Jurkat, Clone E6-1 (cell line): ENCODE measurements at regions not wholly inside any gene's neighbourhood (a gene's known extent, or its start where the extent isn't known, plus 50 kb on each side); places are given as distances from the start of the nearest gene placed in this dataset.

Experiments
- DNase-seq: peaks from one replicate; pipeline ENCODE4 v3.0.0-alpha.2; 2011; ENCODE audit warnings: low read depth, low spot score
- H3K4me3 ChIP-seq: 2 replicates; pipeline ENCODE4 v1.5.1; 2011; ENCODE audit warnings: mild to moderate bottlenecking, low read length, control low read depth, moderate library complexity

DNA sequence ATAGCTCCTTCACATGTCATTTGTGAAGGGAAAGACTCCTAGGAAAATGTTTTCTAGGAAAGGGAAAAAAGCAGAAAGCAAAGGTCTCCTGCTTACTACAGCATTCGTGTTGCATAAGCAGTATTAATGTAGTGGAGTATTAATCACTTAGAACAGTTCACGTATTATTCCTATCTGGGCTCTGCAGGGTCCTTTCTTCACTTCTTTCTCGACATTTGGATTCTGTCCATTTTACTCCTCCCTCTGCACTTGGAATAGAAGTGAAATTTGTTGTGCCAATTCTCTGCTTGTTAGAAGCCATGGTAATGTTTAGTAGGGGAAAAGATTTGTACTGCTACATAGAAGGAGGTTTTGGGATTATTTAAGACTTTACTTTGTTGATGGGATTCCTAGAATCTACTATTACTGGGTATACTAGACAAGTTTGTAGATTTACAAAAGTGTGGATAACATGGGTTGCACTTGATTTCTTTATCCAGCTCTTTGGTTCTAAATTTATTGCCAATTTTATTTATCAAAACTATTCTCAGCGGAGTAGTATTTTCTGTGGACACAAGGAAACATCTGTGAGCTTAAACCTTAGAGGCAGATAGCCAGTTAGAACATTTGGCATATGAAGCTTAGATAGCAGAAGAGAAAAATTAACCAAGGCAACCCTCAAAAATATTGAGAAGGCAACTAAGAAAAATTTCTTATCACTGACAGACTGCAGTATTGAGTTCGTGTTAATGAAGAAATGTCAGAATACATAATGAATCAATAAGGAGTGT is 108.4 kb upstream of the ESR1 start:
- DNase-seq: no peak
- no peak overlapping the region for H3K4me3 ChIP-seq

DNA sequence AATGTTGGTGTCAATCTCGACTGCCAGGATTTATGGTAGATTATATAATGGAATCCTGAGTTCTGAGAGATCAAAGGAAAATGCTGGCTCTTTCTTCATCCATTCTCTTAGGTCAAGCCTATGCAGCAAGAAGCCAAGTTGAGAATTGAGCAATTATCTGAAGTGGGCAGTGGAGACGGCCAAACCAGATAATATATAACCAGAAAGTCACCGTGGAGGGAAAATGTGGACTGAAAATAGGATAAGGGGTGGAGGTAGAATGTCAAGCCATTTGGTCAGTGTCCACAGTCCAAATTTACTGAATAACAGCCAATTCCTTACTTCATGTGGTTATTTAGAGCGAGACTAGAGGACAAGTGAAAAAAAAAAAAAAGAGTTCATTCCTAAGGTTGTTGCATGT is 107.8 kb upstream of the ESR1 start:
- H3K4me3 ChIP-seq: no peak overlapping the region
- DNase-seq: no peak

DNA sequence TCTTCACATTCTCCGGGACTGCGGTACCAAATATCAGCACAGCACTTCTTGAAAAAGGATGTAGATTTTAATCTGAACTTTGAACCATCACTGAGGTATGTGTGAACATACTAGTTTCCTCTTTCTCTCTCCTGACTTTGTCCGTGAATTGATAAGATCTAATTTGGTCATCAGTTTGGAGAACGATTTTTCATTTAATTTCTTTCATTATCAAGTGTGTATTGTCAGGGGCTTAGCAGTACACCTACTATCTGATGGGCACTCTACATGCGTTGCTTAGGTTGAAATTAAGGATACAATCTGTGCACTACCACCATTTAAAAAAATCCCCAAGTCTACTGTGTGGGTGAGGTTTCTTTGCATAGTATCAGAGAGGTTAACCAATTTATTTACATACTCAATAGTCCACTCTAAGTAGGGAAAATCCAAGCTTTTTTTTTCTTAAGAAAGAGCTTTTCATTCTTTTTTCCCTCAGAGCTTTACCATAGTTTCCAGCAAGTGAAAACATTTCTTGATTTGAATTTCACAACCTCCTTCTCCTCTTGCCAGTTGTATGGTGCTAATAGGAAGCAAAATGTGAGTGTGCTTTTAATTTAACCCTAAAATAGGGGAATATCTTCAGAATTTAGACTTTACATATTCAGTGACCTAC is 105.4 kb upstream of the ESR1 start:
- DNase-seq: no peak

DNA sequence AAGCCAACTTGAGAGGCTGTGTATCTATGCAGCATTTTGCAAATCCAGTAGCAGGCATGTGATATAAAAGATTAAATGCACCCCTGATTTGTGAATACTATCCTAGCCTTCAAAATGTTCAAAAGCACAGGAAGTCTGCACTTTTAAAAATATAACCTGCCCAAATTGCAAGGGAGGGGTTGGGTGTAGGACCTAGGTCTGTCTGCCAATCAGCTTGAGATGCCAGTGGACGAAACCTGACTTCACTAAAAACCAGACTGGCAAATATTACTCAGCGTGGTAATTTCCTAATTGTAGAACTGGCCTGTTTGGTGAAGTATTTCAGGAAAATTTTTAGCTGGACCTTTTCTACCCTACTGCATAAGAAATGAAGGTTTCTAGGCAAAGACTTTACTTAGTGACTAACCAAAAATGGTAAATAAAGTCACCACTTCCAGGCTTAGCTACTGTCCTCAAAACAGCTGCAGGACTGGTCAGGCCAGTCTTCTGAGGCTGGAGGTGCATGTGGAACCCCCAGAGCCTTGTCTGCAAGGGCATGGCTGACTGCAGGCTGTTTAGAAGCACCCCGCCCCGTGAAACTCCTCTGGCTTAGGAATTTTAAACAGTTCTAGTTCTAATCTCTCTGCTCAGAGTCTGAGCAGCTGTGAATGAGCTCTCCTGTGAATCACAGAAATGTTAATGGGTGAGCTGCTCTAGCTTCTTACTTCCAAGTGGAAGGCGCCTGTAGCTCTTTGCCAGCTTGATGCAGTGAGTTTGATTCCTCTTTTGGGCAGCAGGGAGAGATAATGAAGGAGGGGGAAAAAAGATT is 104.4 kb upstream of the ESR1 start:
- no peak overlapping the region for H3K4me3 ChIP-seq
- DNase-seq: no peak

More for the DNA sequence above, 105.4 kb upstream of the ESR1 start:
- H3K4me3 ChIP-seq: no peak overlapping the region

DNA sequence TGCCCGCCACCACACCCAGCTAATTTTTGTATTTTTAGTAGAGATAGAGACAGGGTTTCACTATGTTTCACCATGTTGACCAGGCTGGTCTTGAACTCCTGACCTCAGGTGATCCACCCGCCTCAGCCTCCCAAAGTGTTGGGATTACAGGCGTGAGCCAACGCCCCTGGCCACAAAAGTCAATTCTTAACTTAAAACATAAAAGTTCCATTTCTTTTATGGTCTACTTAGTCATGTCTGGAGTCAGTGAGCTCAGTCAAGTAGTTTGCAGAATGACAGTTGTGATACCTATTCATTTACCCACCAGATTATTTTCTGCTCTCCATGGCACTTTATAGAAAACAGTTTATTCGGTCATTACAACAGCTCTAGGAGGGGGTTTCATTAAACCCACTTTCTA is 103.1 kb upstream of the ESR1 start:
- H3K4me3 ChIP-seq: no peak overlapping the region
- no peak for DNase-seq

DNA sequence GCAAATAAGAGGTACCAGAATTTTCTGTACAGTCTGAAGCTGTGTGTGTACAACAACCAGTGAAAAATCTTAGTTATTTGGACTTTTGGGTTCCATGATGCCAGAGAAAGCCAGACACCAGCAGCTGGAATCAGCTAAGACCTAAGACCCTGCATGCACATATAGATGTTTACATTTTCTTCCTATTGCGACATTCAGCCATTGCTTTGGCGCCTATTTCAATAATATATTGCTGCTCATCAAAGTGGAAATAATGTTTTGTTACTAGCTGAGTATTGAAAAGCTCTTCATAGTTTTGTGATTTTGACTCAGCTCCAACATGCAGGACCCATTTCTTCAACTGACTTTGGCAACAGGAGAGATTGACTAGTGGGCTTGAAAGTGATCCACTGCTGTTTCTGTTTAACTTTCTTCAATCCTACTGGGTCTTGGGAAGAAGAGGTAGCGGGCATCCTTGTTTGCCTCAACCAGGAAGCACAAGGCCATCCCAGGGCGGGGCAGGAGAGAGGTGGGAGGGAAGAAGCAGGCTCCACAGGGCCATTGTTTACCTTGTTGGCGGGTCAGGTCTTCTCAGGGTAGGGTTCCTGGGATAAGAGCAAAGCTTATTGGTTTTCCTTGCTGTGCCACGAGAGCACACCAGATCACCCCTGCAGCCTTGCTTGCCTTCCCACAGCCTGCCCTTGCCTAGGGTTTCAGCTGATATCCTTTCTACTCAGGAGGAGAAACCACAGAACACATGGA is 101.3 kb upstream of the ESR1 start:
- DNase-seq: no peak
- H3K4me3 ChIP-seq: no peak overlapping the region

DNA sequence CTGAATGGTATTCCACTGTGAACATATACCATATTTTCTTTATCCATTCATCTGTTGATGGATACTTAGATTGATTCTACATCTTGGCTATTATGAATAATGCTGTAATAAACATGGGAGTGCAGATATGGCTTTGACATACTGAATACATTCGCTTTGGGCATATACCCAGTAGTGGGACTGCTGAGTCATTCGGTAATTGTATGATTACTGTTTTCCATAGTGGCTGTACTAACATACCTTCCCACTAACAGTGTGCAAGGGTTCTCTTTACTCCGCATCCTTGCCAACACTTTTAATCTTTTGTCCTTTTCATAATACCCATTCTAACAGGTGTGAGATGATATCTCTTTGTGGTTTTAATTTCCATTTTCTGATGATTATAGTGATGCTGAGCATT is 98.2 kb upstream of the ESR1 start:
- no peak for DNase-seq
- H3K4me3 ChIP-seq: no peak overlapping the region

DNA sequence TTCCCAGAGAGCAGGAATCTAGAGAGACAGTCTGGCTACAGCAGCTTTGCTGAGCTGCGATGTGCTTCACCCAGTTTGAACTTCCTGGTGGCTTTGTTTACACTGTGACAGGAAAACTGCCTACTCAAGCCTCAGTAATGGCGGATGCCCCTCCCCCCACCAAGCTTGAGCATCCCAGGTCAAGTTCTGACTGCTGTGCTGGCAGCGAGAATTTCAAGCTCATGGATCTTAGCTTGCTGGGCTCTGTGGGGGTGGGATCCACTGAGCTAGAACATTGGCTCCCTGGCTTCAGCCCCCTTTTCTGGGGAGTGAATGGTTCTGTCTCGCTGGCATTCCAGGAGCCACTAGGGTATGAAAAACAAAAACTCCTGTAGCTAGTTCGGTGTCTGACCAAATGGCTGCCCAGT is 91.0 kb upstream of the ESR1 start:
- no peak for DNase-seq
- no peak overlapping the region for H3K4me3 ChIP-seq

DNA sequence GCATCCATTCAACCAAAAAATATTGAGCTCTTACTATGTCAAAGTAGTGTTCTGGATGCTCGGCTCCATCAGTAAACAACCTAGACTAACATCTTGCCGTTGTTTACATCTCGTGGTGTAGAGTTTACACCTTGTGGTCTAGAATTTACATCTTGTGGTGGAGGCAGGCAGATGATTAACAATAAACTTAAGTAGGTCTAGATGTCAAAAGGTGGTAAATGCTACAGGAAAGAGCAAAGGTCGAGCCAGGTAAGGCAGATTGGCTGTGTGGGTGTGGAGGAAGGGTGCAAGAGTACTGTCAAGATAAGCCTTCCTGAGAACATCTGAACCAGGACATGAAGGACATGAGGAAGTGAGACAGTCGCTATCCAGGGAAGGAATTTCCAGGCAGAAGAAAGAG is 88.4 kb upstream of the ESR1 start:
- H3K4me3 ChIP-seq: no peak overlapping the region
- no peak for DNase-seq

DNA sequence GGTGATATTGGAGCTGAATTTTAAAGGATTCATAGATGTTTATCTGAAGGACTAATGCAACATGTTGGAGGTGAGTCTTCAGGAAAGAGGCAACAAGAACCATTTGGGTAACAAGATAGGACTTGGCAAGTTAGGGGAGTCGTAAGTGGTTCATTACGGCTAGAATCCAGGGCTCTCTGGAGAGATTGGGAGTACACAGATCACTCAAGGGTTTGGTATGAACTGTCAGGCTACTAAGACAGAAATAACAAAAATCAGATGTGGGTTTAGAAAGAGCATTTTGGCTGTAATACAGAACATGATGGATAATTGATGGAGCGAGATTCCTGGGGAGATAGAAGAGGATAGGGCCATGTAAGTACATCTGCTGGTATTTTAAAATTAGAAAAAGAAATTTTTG is 86.3 kb upstream of the ESR1 start:
- no peak overlapping the region for H3K4me3 ChIP-seq
- DNase-seq: no peak

DNA sequence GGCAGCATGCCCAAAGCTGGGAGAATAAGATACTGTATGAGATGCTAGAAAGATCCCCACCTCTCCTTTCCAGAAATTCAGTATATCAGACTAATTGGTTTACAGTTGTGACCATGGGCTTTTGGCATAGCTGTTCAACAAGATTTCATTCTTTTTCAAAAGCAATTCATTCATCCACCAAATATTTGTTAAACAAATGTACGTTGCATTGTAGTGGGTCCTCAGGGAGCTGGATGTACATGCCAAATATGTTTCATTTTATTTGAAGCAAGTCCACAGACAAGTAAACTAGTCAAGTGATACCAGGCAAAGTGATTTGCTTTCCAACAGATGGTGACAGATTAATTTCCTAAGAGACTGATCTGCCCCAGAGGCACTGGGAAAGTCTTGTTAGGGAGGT is 85.8 kb upstream of the ESR1 start:
- no peak for DNase-seq
- H3K4me3 ChIP-seq: no peak overlapping the region

DNA sequence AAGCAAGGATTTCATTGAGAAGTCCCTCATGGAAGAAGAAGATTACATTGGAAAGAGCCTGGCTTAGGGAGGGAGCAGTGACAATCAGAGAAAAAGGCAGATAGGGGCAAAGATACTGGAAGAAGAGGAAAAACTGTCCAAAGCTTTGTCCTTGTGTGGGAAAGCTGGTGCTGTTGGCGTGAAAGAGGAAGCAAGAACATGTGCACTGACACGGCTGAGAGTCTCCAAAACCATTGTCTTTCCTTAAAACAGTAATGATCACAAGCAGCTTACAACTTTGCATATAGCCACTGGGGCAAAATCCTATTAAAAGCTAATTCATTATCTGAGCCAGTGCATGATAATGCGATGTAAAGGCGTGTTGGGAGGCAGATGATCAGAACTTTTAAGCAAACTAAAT is 85.1 kb upstream of the ESR1 start:
- H3K4me3 ChIP-seq: no peak overlapping the region
- DNase-seq: no peak

DNA sequence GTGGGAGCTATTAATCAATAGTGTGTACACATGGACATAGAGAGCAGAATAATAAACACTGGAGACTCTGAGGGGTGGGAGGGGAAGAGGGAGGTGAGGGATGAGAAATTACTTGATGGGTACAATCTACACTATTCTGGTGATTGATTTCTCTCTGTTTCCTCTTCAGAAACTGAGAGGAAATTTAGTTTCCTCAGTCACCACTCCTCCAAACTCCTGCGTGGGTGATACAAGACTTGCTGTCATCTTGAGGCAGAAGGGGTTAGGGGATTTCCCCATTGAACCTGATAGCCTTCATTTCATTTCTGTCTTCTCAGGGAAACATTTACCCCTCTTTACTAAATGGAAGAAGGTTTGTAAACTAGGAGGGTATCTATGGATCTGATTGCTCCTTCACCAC is 84.3 kb upstream of the ESR1 start:
- DNase-seq: no peak
- H3K4me3 ChIP-seq: no peak overlapping the region

DNA sequence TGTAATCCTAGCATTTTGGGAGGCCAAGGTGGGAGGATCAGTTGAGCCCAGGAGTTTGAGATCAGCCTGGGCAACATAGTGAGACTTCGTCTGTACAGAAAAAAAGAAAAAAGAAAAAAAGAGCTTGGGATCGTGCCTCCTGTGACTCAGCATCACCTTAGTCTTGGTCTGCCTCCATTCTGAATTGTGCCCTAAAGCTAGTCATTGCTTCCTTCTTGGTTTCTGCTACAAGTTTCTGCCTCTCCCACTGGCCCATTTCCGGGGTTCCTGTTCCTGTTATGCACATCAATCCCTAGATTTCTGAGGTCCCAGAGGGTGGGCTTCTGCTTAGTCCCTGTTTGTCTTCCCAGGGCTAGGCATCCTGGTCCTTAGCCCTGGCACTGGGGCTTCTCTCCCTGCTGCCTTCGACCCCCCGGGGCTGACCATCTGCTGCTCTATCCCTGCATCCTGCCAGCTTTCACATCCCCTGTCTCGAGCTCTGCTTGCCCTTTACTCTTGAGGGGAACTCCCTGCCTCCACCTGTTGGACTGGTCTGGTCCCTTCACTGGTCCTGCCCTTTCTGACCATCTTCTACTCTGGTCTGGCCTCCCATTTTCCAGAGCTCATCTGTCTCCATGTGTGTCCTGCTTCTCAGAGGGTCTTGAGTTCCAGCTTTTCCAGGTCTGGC is 77.5 kb upstream of the ESR1 start:
- no peak overlapping the region for H3K4me3 ChIP-seq
- DNase-seq: no peak

DNA sequence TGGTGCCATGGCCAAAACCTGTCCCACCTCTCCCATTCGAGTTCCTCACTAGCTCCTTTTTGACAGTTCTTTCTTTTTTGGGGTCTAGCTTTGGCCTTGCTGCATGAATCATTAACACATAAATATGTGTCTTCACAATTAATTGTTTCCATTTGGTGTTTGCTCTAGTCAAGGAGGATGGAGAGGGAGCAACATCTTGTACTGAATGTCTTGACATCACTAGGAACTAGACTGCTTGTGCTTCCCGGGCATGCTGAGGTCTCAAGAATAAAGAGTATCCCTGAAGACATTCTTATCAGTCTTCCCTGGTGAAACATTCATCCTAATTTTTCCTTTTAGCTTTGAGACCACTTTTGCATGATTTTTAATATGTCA is 77.0 kb upstream of the ESR1 start:
- no peak overlapping the region for H3K4me3 ChIP-seq
- DNase-seq: no peak

DNA sequence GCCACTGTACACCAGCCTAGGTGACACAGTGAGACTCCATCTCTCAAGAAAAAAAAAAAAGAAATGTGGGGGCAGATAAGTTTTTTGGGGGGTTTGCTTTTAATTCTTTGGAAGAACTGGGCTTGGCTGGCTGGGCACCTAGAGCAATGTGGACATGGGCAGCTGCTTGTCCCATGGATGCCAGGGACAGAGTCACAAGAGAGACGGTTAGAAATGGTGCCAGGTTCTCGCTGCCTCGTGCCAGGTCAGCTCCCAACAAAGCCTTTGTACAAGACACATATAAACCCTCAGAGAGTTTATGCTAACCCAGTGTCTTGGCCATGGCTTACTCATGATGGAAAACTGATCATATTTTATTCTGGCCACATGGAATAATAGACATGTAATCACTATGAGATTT is 76.2 kb upstream of the ESR1 start:
- H3K4me3 ChIP-seq: no peak overlapping the region
- no peak for DNase-seq

DNA sequence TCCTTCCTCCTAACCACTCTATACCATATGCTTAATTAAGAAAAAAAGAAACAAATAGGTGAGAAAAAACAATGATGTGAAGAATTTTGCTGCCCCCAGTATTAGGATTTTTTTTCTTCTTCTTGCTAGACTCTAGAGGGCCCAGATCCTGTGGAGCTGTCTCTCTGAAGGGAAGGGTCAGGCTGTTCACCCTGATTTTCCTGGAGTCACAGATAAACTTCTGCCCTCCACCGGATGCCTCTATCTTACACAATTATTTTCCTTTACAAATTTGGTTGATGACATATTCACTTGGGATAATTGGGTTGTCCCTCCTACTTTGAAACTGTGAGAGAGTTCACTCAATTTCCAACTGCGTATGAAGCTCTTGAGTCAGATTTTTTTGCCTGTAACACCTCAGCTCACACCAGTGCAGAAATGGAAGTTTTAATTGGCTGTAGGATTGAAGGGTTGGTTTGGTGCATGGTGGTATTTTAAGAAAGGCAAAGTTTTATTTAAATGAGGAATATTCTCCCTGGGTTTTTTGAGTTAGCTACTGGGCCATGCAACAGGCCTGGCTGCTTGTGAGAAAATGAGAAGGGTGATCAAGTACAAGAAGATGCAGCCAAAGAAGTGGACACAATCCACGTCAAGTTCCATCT is 73.7 kb upstream of the ESR1 start:
- no peak overlapping the region for H3K4me3 ChIP-seq
- no peak for DNase-seq

DNA sequence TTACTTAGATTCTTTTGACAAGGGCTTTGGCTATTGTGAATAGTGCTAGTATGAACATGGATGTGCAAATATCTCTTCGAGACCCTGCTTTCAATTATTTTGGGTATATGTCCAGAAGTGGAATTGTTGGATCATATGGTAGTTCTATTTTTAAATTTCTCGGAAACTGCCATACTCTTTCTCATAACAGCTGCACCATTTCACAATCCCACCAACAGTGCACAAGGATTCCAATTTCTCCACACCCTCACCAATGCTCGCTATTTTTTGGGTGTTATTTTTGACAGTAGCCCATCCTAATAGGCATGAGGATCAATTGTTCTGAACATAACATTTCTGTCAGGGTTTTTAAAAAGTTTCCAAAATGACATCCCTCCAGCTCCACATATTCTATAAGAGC is 69.2 kb upstream of the ESR1 start:
- no peak for DNase-seq

DNA sequence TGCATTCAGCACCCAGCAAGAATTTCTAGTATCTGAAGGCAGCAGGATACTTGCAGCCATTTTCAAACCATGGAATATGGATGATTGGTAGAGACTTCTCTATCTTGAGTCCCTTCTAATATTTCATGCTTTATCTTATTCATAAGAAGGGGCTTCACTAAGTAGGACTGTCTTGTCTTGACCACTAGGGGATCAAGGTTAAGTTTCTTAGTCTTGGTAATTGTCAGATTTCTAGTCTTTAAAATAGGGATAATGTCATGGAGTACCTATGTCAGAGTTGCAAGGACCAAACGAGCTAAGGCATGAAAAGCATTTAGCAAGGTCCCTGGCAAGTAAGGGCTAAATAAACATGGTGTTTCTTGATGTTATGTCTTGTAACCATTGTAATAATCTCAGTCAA is 68.5 kb upstream of the ESR1 start:
- DNase-seq: no peak
- no peak overlapping the region for H3K4me3 ChIP-seq

More for the DNA sequence above, 69.2 kb upstream of the ESR1 start:
- no peak overlapping the region for H3K4me3 ChIP-seq
